ENCODE measurements at regions not wholly inside any gene's neighbourhood (a gene's known extent, or its start where the extent isn't known, plus 50 kb on each side); places are given as distances from the start of the nearest gene placed in this dataset.
"Not testable (repeated sequence)": the region's sequence is repeated elsewhere in the genome, so short reads cannot be mapped to it uniquely, and the experiment has no call there.

DNA sequence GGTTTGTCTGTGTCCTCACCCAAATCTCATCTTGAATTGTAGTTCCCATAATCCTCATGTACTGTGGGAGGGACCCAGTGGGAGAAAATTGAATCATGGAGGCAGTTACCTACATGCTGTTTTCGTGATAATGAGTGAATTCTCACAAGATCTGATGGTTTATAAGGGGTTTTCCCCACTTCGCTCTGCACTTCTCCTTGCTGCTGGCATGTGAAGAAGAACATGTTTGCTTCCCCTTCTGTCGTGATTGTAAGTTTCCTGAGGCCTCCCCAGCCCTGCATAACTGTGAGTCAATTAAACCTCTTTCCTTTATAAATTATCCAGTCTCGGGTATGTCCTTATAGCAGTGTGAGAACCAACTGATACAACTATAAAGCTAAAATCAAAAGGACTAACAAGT, 60.2 kb upstream of the RPL38 start:
- DNase-seq (ENCODE audit: low spot score): not testable (repeated sequence)

DNA sequence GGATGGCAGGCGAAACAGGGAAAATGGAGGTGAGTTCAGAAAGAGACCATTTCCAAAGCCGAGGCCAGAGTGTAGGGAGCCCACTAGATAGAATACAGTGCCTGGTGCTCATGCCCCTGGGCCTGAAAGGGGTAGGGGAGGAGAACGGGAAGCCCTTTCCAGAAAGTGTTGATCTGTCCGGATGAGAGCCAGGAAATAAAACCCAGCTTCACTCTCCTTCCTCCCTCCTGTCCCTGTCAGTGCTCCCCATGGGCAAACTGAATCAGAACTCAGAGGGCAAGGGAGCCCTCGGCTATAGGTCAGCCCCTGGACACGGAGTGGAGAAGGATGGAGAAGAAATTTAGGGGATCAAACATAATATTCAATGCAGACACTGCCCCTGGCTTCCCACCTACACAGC, 57.7 kb upstream of the RPL38 start:
- DNase-seq (ENCODE audit: low spot score): no peak

DNA sequence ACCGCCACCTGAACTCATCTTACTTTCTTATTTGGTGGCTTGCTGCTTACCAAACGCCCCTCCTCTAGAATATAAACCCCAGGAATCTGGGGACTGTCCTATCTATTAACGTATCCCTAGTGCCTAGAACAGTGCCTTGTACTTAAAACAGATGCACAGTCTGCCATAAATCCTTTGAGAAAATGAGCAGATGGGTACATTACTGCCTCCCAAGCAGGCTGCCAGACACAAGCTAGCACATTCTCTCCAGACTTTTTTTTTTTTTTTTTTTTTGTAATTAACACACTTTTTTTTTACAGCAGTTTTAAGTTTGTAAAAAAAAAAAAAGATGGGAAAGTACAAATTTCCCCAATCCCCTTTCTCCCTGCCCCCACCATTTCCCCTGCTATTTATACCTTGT, 57.3 kb upstream of the RPL38 start:
- no peak for DNase-seq (ENCODE audit: low spot score)

- no peak for DNase-seq (ENCODE audit: low spot score)
Measured at GRCh38 chr17:74147056-74147835, 56.2 kb upstream of the RPL38 start.

- DNase-seq (ENCODE audit: low spot score): no peak
Measured at GRCh38 chr17:74147966-74148365, 55.5 kb upstream of the RPL38 start.

DNA sequence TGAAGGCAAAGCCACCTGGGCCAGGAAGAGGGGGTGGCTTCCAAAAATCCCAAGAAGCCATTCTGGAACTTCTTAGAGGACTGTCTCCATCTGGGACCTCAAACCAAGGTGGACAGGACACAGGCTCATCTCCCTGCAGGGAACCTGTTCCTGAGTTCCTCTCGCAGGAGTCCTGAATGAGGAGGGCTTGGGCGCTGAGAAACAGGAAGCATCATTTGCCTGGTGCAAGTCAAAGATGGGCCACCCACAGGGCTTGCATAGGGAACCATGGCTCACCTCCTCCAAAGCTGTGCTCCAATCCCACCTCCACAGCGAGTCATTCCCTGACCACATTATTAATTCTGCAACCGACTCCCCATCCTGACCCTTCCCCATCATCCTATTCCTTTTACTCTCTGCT, 55.0 kb upstream of the RPL38 start:
- no peak for DNase-seq (ENCODE audit: low spot score)

DNA sequence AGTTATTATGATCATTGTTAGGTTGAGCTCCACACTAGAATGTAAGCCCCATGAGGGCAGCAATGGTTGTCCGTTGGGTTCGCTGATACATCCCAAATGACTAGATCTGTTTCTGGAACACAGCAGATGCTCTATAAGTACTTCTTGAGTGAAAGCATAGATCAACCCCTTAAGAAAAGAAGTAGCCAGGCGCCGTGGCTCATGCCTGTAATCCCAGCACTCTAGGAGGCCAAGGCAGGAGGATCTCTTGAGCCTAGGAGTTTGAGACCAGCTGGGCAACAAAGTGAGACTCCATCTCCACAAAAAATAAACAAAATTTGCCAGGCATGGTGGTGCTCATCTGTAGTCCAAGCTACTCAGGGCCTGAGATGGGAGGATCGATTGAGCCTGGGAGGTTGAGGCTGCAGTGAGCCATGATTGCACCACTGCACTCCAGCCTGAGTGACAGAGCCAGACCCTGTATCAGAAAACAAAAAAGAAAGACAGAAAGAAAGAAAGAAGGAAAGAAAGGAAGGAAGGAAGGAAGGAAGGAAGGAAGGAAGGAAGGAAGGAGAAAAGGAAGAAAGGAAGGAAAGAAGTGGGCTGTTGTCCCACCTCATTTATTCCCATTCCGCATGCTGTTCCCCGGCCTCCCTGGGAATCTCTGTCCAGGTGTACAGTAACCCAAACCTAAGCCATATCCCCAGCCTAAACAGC, 54.4 kb upstream of the RPL38 start:
- DNase-seq (ENCODE audit: low spot score): no peak

GRCh38 chr17:74149597-74150427, 53.7 kb upstream of the RPL38 start:
- no peak for DNase-seq (ENCODE audit: low spot score)

DNA sequence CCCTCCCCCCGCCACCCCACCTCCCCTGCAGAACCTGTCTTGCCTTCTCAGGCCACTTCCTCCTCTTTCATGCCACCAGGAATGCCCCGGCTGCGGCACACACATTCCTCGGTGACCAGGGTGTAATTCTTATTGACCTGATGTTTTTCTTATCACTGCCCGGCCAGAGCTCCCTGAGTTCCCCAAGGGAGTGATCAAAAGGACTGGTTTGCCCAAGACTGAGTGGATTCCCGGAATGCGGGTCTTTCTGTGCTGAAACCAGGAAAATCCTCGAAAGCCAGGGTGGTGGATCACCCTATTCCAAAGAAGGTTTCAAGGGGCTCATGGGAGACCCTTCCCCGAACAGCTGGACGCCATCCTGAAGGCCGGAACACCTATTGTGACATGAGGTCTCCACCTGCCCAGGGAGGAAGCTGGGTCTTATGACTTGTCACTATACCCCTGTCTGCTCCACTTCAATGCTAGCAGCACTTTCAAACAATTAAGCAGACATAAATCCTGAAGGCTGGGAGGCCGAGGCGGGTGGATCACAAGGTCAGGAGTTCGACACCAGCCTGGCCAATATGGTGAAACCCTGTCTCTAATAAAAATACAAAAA, 53.0 kb upstream of the RPL38 start:
- no peak for DNase-seq (ENCODE audit: low spot score)

DNA sequence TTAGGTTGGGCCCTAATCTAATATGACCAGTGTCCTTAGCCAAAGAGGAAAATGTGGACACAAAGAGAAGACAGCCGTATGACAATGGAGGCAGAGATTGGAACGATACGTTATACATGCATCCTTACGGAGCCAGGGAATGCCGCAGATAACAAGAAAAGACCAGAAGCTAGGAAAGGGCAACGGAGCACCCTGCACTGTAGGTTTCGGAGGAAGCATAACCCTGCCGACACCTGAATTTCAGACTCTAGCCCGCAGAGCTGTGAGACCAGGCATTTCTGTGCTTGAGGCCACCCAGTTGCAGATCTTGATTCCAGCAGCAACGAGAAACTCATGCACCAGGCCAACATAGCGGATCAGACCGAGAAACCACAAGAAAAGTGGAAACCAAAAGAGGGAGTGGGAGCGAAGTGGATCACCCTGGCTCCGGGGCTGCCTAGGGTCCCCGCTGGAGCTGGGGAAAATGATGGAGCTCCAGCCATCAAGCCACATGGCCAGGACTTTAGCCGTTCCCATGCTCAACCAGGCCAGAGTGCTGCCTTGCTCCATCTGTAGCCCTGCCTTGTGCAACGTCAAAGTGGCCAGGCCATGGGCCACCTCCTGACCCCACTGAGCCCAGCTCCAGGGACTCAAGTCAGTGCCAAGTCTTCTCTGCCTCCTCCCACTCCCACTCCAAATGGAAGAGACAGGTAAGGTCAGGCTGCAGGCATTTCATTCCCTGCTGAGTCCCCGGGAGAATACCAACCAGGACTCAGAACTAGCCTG, 51.7 kb upstream of the RPL38 start:
- no peak for DNase-seq (ENCODE audit: low spot score)

- peak; percentile 27 for DNase-seq (ENCODE audit: low spot score)
Measured at GRCh38 chr17:74152591-74153455, 50.7 kb upstream of the RPL38 start.

DNA sequence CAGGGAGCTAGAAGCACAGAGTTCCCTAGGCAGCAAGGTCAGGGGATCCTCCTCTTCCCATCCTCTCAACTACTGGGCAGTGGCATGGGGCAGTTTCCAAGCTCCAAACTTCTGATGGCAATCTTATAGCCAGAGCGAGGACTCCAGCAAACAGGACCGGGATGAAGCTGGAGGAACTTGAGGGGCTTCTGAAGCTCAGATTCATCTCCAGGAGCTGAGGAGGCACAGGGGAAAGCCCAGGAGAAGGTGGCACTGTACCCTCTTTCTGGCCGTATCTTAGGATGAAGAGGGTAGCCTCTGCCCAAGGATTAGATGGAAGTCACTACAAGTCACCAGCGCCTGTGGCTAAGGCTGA, 50.0 kb upstream of the RPL38 start:
- DNase-seq (ENCODE audit: low spot score): no peak

Data from AG20443 (cell line).